ENCODE measurements at regions not wholly inside any gene's neighbourhood (a gene's known extent, or its start where the extent isn't known, plus 50 kb on each side); places are given as distances from the start of the nearest gene placed in this dataset.
"Not testable (repeated sequence)": the region's sequence is repeated elsewhere in the genome, so short reads cannot be mapped to it uniquely, and the experiment has no call there.

DNA sequence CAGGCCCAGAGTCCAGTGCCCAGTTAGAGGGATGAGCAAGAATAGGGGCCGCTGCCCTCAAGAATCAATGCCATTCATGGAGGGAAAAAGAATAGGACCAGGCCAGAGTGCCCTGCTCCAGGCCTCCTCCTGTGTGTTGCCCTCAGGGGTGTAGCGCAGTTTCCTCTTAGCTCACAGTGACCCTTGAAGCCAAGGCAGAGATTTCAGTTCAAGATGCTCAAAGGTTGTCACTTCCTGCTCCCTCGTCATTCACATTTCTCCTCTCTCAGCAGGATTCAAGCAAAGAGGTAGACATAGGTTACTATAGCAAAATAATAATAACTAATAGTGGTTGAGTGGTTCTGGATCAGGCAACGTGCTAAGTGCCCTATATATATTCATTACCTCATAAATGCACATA is 55.1 kb upstream of the PELI2 start:
- Histone ChIP-seq H3K9me3 (ENCODE audit: low read depth, low read length, poor library complexity, severe bottlenecking) (no peaks in the 10 kb centered on the region), H3K27ac (ENCODE audit: low read depth, low read length, poor library complexity, severe bottlenecking) (no peak overlapping the region), H3K36me3 (ENCODE audit: insufficient read depth, low read length, poor library complexity, severe bottlenecking) (no peaks in the 10 kb centered on the region), H3K4me1 (ENCODE audit: insufficient read depth, low read length, poor library complexity, severe bottlenecking) (no peaks in the 10 kb centered on the region), H3K27me3 (replicated peaks; ENCODE audit: insufficient read depth, low read depth, low read length, poor library complexity) (peaks cover 6% of the 10 kb centered on the region), H3K4me3 (ENCODE audit: low read depth, low read length, poor library complexity, severe bottlenecking) (no peak overlapping the region)
- intact Hi-C loops (cut with micrococcal nuclease; ENCODE audit: unreplicated experiment): no loop called here
- TF ChIP-seq EZH2 (IDR thresholded peaks at IDR 0.05; ENCODE audit: borderline replicate concordance, low read depth, low read length, poor library complexity, severe bottlenecking): no peak
- TF ChIP-seq, protein P1, sequence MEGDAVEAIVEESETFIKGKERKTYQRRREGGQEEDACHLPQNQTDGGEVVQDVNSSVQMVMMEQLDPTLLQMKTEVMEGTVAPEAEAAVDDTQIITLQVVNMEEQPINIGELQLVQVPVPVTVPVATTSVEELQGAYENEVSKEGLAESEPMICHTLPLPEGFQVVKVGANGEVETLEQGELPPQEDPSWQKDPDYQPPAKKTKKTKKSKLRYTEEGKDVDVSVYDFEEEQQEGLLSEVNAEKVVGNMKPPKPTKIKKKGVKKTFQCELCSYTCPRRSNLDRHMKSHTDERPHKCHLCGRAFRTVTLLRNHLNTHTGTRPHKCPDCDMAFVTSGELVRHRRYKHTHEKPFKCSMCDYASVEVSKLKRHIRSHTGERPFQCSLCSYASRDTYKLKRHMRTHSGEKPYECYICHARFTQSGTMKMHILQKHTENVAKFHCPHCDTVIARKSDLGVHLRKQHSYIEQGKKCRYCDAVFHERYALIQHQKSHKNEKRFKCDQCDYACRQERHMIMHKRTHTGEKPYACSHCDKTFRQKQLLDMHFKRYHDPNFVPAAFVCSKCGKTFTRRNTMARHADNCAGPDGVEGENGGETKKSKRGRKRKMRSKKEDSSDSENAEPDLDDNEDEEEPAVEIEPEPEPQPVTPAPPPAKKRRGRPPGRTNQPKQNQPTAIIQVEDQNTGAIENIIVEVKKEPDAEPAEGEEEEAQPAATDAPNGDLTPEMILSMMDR (conservative IDR thresholded peaks at IDR 0.05; ENCODE audit: low read depth, low read length): no peak
- ChIA-PET CTCF (no interaction called here), POLR2A (ENCODE audit: low non-redundant PET) (no interaction called here)
- DNase-seq (ENCODE audit: low spot score): no peak
- no TSS peak for BruUV-seq (replicated peaks)

GRCh38 chr14:56064513-56064912 is 53.7 kb upstream of the PELI2 start:
- ChIA-PET CTCF (no interaction called here), POLR2A (ENCODE audit: low non-redundant PET) (interaction anchor here (0.7 kb wide), 1 partner anchor 238 kb away, joined by 14 read pairs; no protein-coding TSS in a partner anchor)
- BruUV-seq (replicated peaks): no TSS peak
- H3K4me3 ChIP-seq (ENCODE audit: low read depth, low read length, poor library complexity, severe bottlenecking): no peak overlapping the region
- TF ChIP-seq EZH2 (IDR thresholded peaks at IDR 0.05; ENCODE audit: borderline replicate concordance, low read depth, low read length, poor library complexity, severe bottlenecking): no peak
- TF ChIP-seq, protein P1 (conservative IDR thresholded peaks at IDR 0.05; ENCODE audit: low read depth, low read length): no peak
- H3K36me3 ChIP-seq (ENCODE audit: insufficient read depth, low read length, poor library complexity, severe bottlenecking): no peaks in the 10 kb centered on the region
- DNase-seq (ENCODE audit: low spot score): no peak
- H3K27me3 ChIP-seq (replicated peaks; ENCODE audit: insufficient read depth, low read depth, low read length, poor library complexity): no peaks in the 10 kb centered on the region
- intact Hi-C loops (cut with micrococcal nuclease; ENCODE audit: unreplicated experiment): no loop called here
- no peak overlapping the region for H3K27ac ChIP-seq (ENCODE audit: low read depth, low read length, poor library complexity, severe bottlenecking)
- H3K4me1 ChIP-seq (ENCODE audit: insufficient read depth, low read length, poor library complexity, severe bottlenecking): no peaks in the 10 kb centered on the region
- H3K9me3 ChIP-seq (ENCODE audit: low read depth, low read length, poor library complexity, severe bottlenecking): no peaks in the 10 kb centered on the region

DNA sequence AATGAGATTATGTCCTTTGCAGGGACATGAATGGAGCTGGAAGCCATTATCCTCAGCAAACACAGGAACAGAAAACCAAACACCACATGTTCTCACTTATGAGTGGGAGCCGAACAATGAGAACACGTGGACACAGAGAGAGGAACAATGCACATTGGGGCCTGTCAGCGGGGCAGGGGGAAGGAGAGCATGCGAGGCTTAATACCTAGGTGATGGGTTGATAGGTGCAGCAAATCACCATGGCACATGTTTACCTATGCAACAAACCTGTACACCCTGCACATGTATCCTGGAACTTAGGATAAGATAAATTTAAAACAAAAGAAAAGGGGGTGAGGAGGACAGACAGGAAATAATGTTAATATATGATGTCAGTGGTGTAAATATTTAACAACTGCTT is 53.0 kb upstream of the PELI2 start:
- intact Hi-C loops (cut with micrococcal nuclease; ENCODE audit: unreplicated experiment); BruUV-seq (replicated peaks); H3K9me3 ChIP-seq (ENCODE audit: low read depth, low read length, poor library complexity, severe bottlenecking); H3K27ac ChIP-seq (ENCODE audit: low read depth, low read length, poor library complexity, severe bottlenecking); CTCF ChIA-PET; H3K36me3 ChIP-seq (ENCODE audit: insufficient read depth, low read length, poor library complexity, severe bottlenecking); H3K4me1 ChIP-seq (ENCODE audit: insufficient read depth, low read length, poor library complexity, severe bottlenecking); DNase-seq (ENCODE audit: low spot score); H3K4me3 ChIP-seq (ENCODE audit: low read depth, low read length, poor library complexity, severe bottlenecking); H3K27me3 ChIP-seq (replicated peaks; ENCODE audit: insufficient read depth, low read depth, low read length, poor library complexity): not testable (repeated sequence)
- POLR2A ChIA-PET (ENCODE audit: low non-redundant PET): interaction anchor here (0.7 kb wide), 1 partner anchor 239 kb away, joined by 14 read pairs; no protein-coding TSS in a partner anchor

DNA sequence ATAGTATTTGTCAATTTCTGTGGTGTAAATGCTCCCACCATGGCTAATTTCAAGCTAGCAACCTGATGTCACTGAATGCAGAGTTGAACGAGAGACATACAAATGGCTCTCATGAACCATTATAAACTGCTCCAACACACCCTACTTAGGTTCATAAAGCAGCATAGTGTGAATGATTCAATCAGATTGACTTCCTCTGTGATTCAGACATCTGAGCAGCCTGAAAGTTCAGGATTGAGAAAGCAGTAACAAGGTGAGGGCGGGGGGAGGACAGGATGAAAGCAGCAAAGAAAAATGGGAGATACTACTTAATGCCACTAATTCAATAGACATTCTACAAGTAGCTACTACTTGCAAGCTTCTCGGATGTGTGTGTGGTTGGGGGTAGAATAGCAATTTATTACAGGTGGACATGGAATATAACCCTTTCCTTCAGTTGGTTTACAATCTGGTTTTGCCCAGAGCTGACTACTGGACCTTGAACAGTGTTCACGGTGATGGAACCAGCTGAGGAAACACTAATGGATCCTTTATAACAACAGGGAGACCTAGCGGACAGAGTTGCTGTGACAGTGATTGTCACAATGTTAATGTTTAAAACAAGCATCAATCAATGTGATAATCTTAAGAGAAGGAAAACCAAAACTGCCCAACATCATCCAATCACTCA is 52.5 kb upstream of the PELI2 start:
- CTCF ChIA-PET: no interaction called here
- Histone ChIP-seq H3K4me1 (ENCODE audit: insufficient read depth, low read length, poor library complexity, severe bottlenecking) (no peaks in the 10 kb centered on the region), H3K27ac (ENCODE audit: low read depth, low read length, poor library complexity, severe bottlenecking) (no peak overlapping the region), H3K36me3 (ENCODE audit: insufficient read depth, low read length, poor library complexity, severe bottlenecking) (no peaks in the 10 kb centered on the region), H3K4me3 (ENCODE audit: low read depth, low read length, poor library complexity, severe bottlenecking) (no peak overlapping the region), H3K9me3 (ENCODE audit: low read depth, low read length, poor library complexity, severe bottlenecking) (no peaks in the 10 kb centered on the region), H3K27me3 (replicated peaks; ENCODE audit: insufficient read depth, low read depth, low read length, poor library complexity) (no peaks in the 10 kb centered on the region)
- no peak for DNase-seq (ENCODE audit: low spot score)
- BruUV-seq (replicated peaks): no TSS peak
- intact Hi-C loops (cut with micrococcal nuclease; ENCODE audit: unreplicated experiment): no loop called here
- no peak for TF ChIP-seq EZH2 (IDR thresholded peaks at IDR 0.05; ENCODE audit: borderline replicate concordance, low read depth, low read length, poor library complexity, severe bottlenecking)
- TF ChIP-seq, protein P1 (conservative IDR thresholded peaks at IDR 0.05; ENCODE audit: low read depth, low read length): no peak
- POLR2A ChIA-PET (ENCODE audit: low non-redundant PET): no interaction called here
